Neural cell (in vitro differentiated cells): ENCODE measurements at regions not wholly inside any gene's neighbourhood (a gene's known extent, or its start where the extent isn't known, plus 50 kb on each side); places are given as distances from the start of the nearest gene placed in this dataset.

Experiments
- CTCF ChIP-seq: fragments of 450-650 bp; IDR thresholded peaks from 2 replicates; pipeline ENCODE4 v1.5.1; 2014; ENCODE audit warnings: antibody characterized with exemption, mild to moderate bottlenecking, moderate library complexity; ENCODE audit not compliant: poor library complexity, severe bottlenecking
- EP300 ChIP-seq: fragments of 450-650 bp; conservative IDR thresholded peaks from 2 replicates; pipeline ENCODE4 v1.6.1; 2014; ENCODE audit warnings: antibody characterized with exemption, mild to moderate bottlenecking, moderate library complexity; ENCODE audit not compliant: poor library complexity, severe bottlenecking
- EZH2 ChIP-seq: fragments of 200-600, 300-800 bp; shearing (Covaris generic), sonication (generic); IDR thresholded peaks from 2 replicates; pipeline ENCODE4 v1.6.1; 2014; ENCODE audit warnings: antibody characterized with exemption, low read length, borderline replicate concordance, mild to moderate bottlenecking; ENCODE audit not compliant: insufficient read depth, poor library complexity, severe bottlenecking
- MXI1 ChIP-seq: fragments of 450-650 bp; conservative IDR thresholded peaks from 2 replicates; pipeline ENCODE4 v1.6.1; 2014; ENCODE audit warnings: antibody characterized with exemption, mild to moderate bottlenecking; ENCODE audit not compliant: poor library complexity, severe bottlenecking
- POLR2AphosphoS5 ChIP-seq: IDR thresholded peaks from 2 replicates; pipeline ENCODE4 v1.6.1; 2012
- RAD21 ChIP-seq: fragments of 450-650 bp; conservative IDR thresholded peaks from 2 replicates; pipeline ENCODE4 v1.6.1; 2014; ENCODE audit warnings: antibody characterized with exemption, mild to moderate bottlenecking, moderate library complexity
- REST ChIP-seq: IDR thresholded peaks from 2 replicates; pipeline ENCODE4 v1.6.1; 2012; ENCODE audit warnings: borderline replicate concordance
- SMC3 ChIP-seq: fragments of 450-650 bp; conservative IDR thresholded peaks from 2 replicates; pipeline ENCODE4 v1.6.1; 2014; ENCODE audit warnings: antibody characterized with exemption, mild to moderate bottlenecking, moderate library complexity; ENCODE audit not compliant: poor library complexity
- TAF1 ChIP-seq: IDR thresholded peaks from 2 replicates; pipeline ENCODE4 v1.6.1; 2012; ENCODE audit warnings: low read depth

DNA sequence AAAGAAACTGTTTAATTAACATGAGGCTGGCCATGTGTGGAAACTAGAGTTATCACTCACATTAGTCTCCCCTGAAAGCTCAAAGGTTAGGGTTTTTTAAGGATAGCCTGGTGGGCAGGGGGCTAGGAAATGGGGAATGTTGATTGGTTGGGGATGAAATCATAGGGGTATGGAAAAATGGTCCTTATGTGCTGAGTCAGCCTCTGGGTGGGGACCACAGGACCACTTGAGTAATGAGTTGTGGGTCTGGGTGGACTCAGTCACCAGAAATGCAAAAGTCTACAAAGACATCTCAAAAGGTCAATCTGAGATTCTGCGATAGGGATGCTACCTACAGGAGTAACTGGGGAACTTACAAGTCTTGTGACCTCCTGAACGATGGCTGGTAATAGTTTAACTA is 362.8 kb downstream of the DMAC1 start:
- TF ChIP-seq POLR2AphosphoS5 (no peak), CTCF (no peak), EP300 (no peak), RAD21 (no peak), EZH2 (no peak), TAF1 (no peak), SMC3 (no peak), MXI1 (no peak), REST (no peak)
